Lower lobe of right lung (tissue), 2 donors: ENCODE measurements at regions not wholly inside any gene's neighbourhood (a gene's known extent, or its start where the extent isn't known, plus 50 kb on each side); places are given as distances from the start of the nearest gene placed in this dataset.

ENCODE experiments used
- ATAC-seq, 2 donors: fragments of 200-7000 bp; cut with Tn5 transposase; one replicate each; pipeline ENCODE4 v1.9.1; 2020 to 2022; ENCODE audit warnings: mild to moderate bottlenecking in 2 of 2, moderate library complexity in 2 of 2
- DNase-seq: peaks from one replicate; pipeline ENCODE4 v3.0.0-alpha.2; 2020
- H3K27ac ChIP-seq: fragments of 200-600 bp; one replicate; pipeline ENCODE4 v1.8.0; 2022
- H3K27me3 ChIP-seq: fragments of 200-600 bp; one replicate; pipeline ENCODE4 v1.8.0; 2022; ENCODE audit warnings: low read depth
- H3K36me3 ChIP-seq: fragments of 200-600 bp; one replicate; pipeline ENCODE4 v1.8.0; 2022; ENCODE audit warnings: mild to moderate bottlenecking
- H3K4me1 ChIP-seq: fragments of 200-600 bp; one replicate; pipeline ENCODE4 v1.8.0; 2022
- H3K4me3 ChIP-seq: fragments of 200-600 bp; one replicate; pipeline ENCODE4 v1.8.0; 2022; ENCODE audit warnings: mild to moderate bottlenecking
- H3K9me3 ChIP-seq: fragments of 200-600 bp; one replicate; pipeline ENCODE4 v1.8.0; 2022
- intact Hi-C: fragments of 100-400 bp; cut with DNase I; formaldehyde crosslinking; loops from one replicate; pipeline ENCODE4 v1.11.0; 2022
- TF ChIP-seq, protein P1 (sequence below): fragments of 200-600 bp; IDR thresholded peaks from one replicate; pipeline ENCODE4 v1.8.0; 2022; ENCODE audit warnings: antibody characterized with exemption, mild to moderate bottlenecking
- donor health status: DM: no; HTN: yes; CAD: no; lungs with severe emphysema.

DNA sequence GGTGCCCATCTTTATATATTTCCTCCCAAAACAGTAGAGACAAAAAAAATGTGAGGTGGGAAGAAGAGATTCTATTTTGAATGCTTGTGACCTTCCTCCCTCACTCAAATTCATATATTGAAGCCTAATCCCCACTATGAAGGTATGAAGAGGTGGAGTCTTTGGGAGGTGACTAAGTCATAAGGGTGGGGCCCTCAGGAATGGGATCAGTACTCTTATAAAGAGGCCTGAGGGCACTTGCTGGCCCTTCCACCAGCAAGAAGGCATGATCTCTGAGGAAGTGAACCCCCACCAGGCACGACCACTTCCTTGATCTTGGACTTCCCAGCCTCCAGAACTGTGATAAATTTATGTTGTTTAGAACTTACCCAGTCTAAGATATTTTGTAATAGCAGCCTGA is 517.2 kb upstream of the CNTNAP2 start:
- TF ChIP-seq, protein P1, sequence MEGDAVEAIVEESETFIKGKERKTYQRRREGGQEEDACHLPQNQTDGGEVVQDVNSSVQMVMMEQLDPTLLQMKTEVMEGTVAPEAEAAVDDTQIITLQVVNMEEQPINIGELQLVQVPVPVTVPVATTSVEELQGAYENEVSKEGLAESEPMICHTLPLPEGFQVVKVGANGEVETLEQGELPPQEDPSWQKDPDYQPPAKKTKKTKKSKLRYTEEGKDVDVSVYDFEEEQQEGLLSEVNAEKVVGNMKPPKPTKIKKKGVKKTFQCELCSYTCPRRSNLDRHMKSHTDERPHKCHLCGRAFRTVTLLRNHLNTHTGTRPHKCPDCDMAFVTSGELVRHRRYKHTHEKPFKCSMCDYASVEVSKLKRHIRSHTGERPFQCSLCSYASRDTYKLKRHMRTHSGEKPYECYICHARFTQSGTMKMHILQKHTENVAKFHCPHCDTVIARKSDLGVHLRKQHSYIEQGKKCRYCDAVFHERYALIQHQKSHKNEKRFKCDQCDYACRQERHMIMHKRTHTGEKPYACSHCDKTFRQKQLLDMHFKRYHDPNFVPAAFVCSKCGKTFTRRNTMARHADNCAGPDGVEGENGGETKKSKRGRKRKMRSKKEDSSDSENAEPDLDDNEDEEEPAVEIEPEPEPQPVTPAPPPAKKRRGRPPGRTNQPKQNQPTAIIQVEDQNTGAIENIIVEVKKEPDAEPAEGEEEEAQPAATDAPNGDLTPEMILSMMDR = no peak
- H3K4me1 ChIP-seq = no peaks in the 10 kb centered on the region
- no peak overlapping the region for H3K27ac ChIP-seq
- ATAC-seq (no peak), DNase-seq (no peak)
- H3K4me3 ChIP-seq = no peak overlapping the region
- intact Hi-C loops = no loop called here
- no peaks in the 10 kb centered on the region for H3K36me3 ChIP-seq
- H3K9me3 ChIP-seq = no peaks in the 10 kb centered on the region
- no peaks in the 10 kb centered on the region for H3K27me3 ChIP-seq

DNA sequence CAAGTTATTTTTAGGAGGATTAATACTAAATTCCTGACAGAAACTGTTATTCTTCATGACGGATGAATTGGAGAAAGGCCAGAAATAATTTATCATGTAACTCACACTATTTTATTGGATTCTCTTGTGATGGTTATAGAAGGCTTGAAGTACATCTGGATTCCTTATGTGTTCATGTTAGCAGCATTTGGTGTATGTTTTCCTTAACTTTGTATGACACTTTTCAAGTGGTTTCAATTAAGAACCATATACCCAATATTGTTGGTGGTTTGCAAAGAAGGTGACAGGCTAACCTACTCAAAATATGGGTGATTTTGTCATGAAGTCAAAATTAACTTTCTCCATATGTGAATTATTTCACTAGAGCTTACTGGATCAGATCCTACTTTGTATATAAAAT is 532.2 kb upstream of the CNTNAP2 start:
- TF ChIP-seq, protein P1 = no peak
- Histone ChIP-seq H3K4me3 (no peak overlapping the region), H3K9me3 (no peaks in the 10 kb centered on the region), H3K27me3 (no peaks in the 10 kb centered on the region), H3K27ac (no peak overlapping the region), H3K36me3 (no peaks in the 10 kb centered on the region), H3K4me1 (no peaks in the 10 kb centered on the region)
- DNase-seq (no peak), ATAC-seq (no peak)
- intact Hi-C loops = no loop called here

DNA sequence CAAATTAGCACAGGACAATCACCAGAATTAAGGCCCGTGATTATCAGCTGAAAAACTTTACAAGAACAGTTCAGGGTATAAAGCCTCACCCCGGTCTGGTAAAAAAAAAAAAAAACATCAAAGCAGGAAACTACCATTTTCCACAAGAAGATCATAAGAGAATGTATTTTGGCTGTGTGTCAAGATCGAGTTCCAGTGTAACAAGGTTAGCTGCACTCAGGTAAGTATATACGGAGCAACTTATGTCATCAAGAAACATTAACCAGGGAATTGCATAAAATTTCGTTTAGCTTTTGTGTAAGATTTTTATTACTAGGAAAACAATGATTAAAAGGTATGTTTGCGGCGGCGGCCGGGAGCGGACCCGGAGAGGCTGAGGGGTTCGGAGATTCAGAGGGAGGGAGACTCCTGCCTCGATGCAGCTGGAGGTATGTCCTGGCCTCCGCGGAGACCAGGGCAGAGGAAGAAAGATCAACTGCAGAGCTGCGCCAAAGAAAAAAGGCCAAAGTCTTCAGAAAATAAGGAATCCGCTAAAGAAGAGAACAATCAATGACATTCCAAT is 533.8 kb upstream of the CNTNAP2 start:
- no peaks in the 10 kb centered on the region for H3K9me3 ChIP-seq
- intact Hi-C loops = no loop called here

DNA sequence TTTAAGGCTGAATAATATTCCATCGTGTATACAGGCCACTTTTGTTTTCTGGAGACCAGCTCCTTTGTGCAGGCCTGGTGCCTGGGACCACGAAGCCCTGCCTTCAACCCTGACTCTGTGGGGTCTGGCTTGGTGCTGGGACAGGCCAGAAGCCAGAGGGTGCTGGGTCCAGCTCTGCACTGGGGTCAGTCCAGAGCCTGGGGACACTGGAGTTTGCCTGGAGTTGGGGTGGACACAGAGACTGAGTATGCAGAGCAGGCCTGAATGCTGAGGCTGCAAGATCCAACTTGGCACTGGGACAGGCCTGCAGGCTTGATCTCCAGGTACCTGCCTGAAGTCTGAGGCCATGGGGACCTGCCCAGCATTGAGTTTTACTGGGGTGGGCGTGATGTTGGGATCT is 558.8 kb upstream of the CNTNAP2 start:
- Histone ChIP-seq H3K9me3 (no peaks in the 10 kb centered on the region), H3K27ac (no peak overlapping the region), H3K4me3 (no peak overlapping the region), H3K4me1 (no peaks in the 10 kb centered on the region), H3K36me3 (no peaks in the 10 kb centered on the region), H3K27me3 (no peaks in the 10 kb centered on the region)
- intact Hi-C loops = no loop called here
- TF ChIP-seq, protein P1 = no peak
- no peak for DNase-seq
- ATAC-seq = no peak

More for the DNA sequence above, 533.8 kb upstream of the CNTNAP2 start:
- H3K4me3 ChIP-seq = no peak overlapping the region
- ATAC-seq (no peak), DNase-seq (no peak)
- H3K36me3 ChIP-seq = no peaks in the 10 kb centered on the region
- no peaks in the 10 kb centered on the region for H3K4me1 ChIP-seq
- H3K27me3 ChIP-seq = no peaks in the 10 kb centered on the region
- TF ChIP-seq, protein P1 = no peak
- no peak overlapping the region for H3K27ac ChIP-seq

DNA sequence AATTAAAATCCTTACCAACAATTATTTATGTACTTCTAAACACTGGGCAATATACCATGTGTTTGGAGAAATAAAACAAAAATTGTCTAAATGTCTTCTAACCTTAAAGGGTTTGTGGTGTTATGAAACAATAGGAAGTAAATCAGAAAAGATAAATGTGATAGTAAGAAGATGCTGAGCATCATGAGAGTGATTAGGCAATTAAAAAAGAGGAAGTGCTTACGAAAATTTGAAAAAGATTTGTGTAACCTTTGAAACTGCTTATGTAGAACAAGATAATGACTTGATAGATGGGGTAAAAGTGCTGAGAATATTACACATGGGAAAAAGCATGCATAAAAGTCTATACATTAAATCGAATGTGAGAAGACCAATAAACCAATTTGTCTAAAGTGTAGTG is 573.4 kb upstream of the CNTNAP2 start:
- DNase-seq = no peak
- no peak overlapping the region for H3K27ac ChIP-seq
- H3K9me3 ChIP-seq = no peaks in the 10 kb centered on the region
- H3K4me1 ChIP-seq = no peaks in the 10 kb centered on the region
- TF ChIP-seq, protein P1 = no peak
- intact Hi-C loops = no loop called here
- H3K36me3 ChIP-seq = no peaks in the 10 kb centered on the region
- H3K4me3 ChIP-seq = no peak overlapping the region
- no peaks in the 10 kb centered on the region for H3K27me3 ChIP-seq
- ATAC-seq = no peak

DNA sequence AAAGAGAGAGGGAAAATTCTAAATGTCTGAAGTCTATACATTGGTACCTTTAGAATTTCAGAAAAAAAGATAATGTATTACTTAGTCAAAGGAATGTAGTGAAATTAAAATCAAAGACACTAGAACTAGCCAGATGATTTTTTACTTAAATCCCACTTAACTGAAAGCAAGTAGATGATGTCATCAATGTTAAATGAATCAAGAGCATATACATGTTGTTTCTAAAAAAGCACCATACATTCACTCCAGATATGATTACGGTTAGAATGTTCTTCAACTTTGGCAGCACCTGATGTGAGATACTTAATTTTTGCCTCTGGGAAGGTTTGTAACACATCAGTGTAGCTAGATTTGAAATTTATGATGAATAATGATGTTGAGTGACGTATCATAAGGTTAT is 576.7 kb upstream of the CNTNAP2 start:
- TF ChIP-seq, protein P1 = no peak
- H3K27ac ChIP-seq = no peak overlapping the region
- DNase-seq (no peak), ATAC-seq (no peak)
- H3K27me3 ChIP-seq = no peaks in the 10 kb centered on the region
- H3K9me3 ChIP-seq = no peaks in the 10 kb centered on the region
- no peaks in the 10 kb centered on the region for H3K36me3 ChIP-seq
- intact Hi-C loops = no loop called here
- no peaks in the 10 kb centered on the region for H3K4me1 ChIP-seq
- no peak overlapping the region for H3K4me3 ChIP-seq
